ENCODE measurements at regions not wholly inside any gene's neighbourhood (a gene's known extent, or its start where the extent isn't known, plus 50 kb on each side); places are given as distances from the start of the nearest gene placed in this dataset.

DNA sequence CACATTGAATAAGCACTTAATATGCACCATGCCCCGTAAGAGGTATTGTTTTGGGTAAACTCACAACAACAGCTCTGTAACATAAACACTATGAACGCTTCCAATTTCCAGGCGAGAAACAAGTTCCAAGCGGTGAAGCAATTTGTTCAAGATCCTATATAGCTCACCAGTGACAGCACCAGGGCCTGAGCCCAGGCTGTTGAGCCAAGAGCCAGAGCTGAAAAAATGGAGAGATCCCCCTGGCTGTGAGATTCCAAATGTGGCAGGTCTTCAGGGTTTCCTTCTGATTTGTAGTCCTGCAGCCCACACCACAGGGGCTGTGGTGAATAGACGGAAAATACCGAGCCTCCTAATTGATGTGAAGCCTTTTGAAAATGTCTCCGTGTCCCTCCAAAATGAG, 268.0 kb upstream of the KIRREL3 start:
- WGBS, 10 experiments = 13 to 90% (median 83%) methylated on average over 1 to 7 of the region's 7 CpGs; no CpG with 5 or more reads in 1 of the 10 experiments
- in situ Hi-C loops (cut with MboI; ENCODE audit: low pct_unique_long_range_greater_than_20kb in 2 of 9, low sequenced_read_pairs in 9 of 9, unreplicated experiment in 9 of 9) = no loop called here
- Histone ChIP-seq H3K27ac (no peak overlapping the region), H3K4me3 (no peak overlapping the region), H3K4me1 (replicated peaks in 1 of 2) (no peaks in the 10 kb centered on the region)
- ATAC-seq (replicated peaks in 6 of 8) = no peak

DNA sequence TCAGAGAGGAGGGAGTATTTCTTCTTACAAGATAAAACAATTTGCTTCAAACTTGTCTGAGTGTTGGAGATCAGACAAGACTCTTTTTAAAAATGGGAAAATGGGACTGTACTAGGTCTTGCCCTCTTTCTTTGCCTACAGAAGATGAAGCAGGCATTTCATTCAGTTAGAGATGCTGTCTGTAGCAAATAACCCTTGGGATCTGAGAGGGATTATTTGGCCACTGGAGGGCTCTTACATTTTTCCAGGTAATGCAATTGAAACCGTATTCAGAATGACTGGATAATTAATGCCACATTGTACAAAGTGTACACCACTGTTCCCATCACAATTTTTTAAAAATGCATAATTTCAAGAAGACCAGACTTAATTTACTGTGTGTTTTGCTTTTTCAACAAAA, 258.5 kb upstream of the KIRREL3 start:
- 0 to 100% (median 60%) methylated on average over 1 of the region's 1 CpG; no CpG with 5 or more reads in 3 of the 10 experiments for WGBS, 10 experiments

DNA sequence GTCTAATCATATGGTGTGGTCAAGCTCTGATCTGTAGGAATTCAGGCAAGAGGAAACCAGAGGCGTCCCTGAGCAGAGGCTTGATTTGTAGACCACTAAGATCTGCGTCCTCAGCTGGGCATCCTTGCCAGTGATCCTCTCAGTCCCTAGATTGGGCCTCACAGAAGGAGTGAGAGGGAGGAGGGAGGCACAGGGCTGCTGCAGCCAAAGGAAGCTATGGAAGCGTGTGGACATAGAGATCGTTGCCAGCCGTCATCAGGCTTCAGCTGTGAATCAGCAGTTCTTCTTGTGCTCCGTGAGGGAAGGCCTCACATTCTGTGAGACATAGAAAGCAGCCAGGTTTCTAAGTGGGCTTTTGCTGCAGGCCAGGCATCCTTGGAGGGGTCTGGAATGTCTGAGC, 254.6 kb upstream of the KIRREL3 start:
- no peaks in the 10 kb centered on the region for H3K4me1 ChIP-seq (replicated peaks in 1 of 2)
- 3 to 100% (median 75%) methylated on average over 1 to 5 of the region's 6 CpGs; no CpG with 5 or more reads in 5 of the 10 experiments for WGBS, 10 experiments
- no peak overlapping the region for H3K4me3 ChIP-seq
- peak in 5 of 8 experiments; percentile 20 to 64 (median 52) for ATAC-seq (replicated peaks in 6 of 8)
- in situ Hi-C loops (cut with MboI; ENCODE audit: low pct_unique_long_range_greater_than_20kb in 2 of 9, low sequenced_read_pairs in 9 of 9, unreplicated experiment in 9 of 9) = no loop called here
- no peak overlapping the region for H3K27ac ChIP-seq

More for the DNA sequence above, 258.5 kb upstream of the KIRREL3 start:
- no peak overlapping the region for H3K27ac ChIP-seq
- ATAC-seq (replicated peaks in 6 of 8) = no peak
- H3K4me3 ChIP-seq = no peak overlapping the region
- no peaks in the 10 kb centered on the region for H3K4me1 ChIP-seq (replicated peaks in 1 of 2)
- in situ Hi-C loops (cut with MboI; ENCODE audit: low pct_unique_long_range_greater_than_20kb in 2 of 9, low sequenced_read_pairs in 9 of 9, unreplicated experiment in 9 of 9) = no loop called here

GRCh38 chr11:127252321-127252720, 251.8 kb upstream of the KIRREL3 start:
- in situ Hi-C loops (cut with MboI; ENCODE audit: low pct_unique_long_range_greater_than_20kb in 2 of 9, low sequenced_read_pairs in 9 of 9, unreplicated experiment in 9 of 9) = no loop called here

DNA sequence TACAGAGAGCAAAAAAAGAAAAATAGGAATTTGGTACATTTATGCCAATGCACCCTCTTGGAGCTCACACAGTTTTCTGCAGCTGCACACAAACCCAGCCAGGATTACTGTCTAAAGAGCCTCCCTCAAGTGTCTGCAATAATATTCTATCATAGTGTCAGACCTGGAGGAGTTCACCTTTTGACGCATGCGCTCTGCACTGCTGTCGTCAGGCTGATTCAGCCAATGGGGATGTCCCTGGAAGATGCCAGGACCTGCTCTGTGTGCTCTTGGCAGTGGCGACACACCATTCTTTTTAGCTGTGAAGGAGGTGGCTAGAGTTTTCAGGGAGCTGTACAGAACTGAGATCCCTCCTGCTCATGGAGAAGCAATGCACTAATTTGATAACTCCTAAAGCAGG, 249.0 kb upstream of the KIRREL3 start:
- no peak overlapping the region for H3K27ac ChIP-seq
- no peak overlapping the region for H3K4me3 ChIP-seq
- in situ Hi-C loops (cut with MboI; ENCODE audit: low pct_unique_long_range_greater_than_20kb in 2 of 9, low sequenced_read_pairs in 9 of 9, unreplicated experiment in 9 of 9) = no loop called here
- peak in 2 of 8 experiments; percentile 52 to 70 for ATAC-seq (replicated peaks in 6 of 8)
- peaks cover 0 to 3% of the 10 kb centered on the region in 2 donors for H3K4me1 ChIP-seq (replicated peaks in 1 of 2)
- 66 to 100% (median 95%) methylated on average over 1 to 4 of the region's 4 CpGs; no CpG with 5 or more reads in 4 of the 10 experiments for WGBS, 10 experiments

More at GRCh38 chr11:127252321-127252720, 251.8 kb upstream of the KIRREL3 start:
- WGBS, 10 experiments = 14 to 80% (median 33%) methylated on average over 1 of the region's 3 CpGs; no CpG with 5 or more reads in 6 of the 10 experiments
- H3K4me3 ChIP-seq = no peak overlapping the region
- ATAC-seq (replicated peaks in 6 of 8) = no peak
- H3K4me1 ChIP-seq (replicated peaks in 1 of 2) = no peaks in the 10 kb centered on the region
- H3K27ac ChIP-seq = no peak overlapping the region

GRCh38 chr11:127248476-127248875, 247.9 kb upstream of the KIRREL3 start:
- 33 to 80% (median 64%) methylated on average over 1 to 2 of the region's 3 CpGs; no CpG with 5 or more reads in 4 of the 10 experiments for WGBS, 10 experiments
- H3K27ac ChIP-seq = no peak overlapping the region
- in situ Hi-C loops (cut with MboI; ENCODE audit: low pct_unique_long_range_greater_than_20kb in 2 of 9, low sequenced_read_pairs in 9 of 9, unreplicated experiment in 9 of 9) = no loop called here
- H3K4me3 ChIP-seq = no peak overlapping the region
- ATAC-seq (replicated peaks in 6 of 8) = peak in 2 of 8 experiments; percentile 36 to 59
- H3K4me1 ChIP-seq (replicated peaks in 1 of 2) = peaks cover 6 to 10% of the 10 kb centered on the region in 2 donors

DNA sequence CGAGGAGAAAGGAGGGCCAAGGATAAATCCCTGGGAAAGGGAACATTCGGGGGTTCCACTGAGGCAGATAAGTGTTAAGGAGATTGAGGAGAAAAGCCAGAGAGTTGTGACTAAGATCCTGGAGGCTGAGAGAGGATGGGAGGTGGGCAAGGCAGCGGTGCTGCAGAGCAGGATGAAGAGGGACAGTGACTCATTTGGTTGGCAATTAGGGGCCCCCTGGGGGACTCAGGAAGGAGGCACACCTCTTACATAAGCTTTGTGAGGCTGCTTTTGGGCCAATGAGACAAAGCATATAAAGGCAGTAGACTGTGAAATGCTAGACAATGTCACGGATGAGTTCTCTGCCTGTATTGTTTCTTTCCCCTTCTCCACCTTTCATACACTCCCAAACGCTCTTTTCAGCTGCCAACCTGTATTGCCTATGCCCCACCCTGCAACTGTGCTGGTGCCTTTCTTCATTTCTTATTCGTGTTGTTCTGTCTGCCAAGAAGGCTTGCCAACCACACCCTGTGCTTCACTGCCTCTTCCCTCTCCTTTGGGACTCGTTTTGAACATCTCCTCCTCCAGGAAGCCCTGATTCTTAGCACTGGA, 246.8 kb upstream of the KIRREL3 start:
- ATAC-seq (replicated peaks in 6 of 8) = peak in 5 of 8 experiments; percentile 27 to 46 (median 40)

GRCh38 chr11:127242676-127243075, 242.1 kb upstream of the KIRREL3 start:
- ATAC-seq (replicated peaks in 6 of 8) = peak in 3 of 8 experiments; percentile 9 to 26 (median 26)
- Histone ChIP-seq H3K4me1 (replicated peaks in 1 of 2) (peaks cover 17 to 25% of the 10 kb centered on the region in 2 donors), H3K27ac (no peak overlapping the region), H3K4me3 (no peak overlapping the region)
- WGBS, 10 experiments = 0 to 89% (median 50%) methylated on average over 1 to 2 of the region's 2 CpGs; no CpG with 5 or more reads in 3 of the 10 experiments
- in situ Hi-C loops (cut with MboI; ENCODE audit: low pct_unique_long_range_greater_than_20kb in 2 of 9, low sequenced_read_pairs in 9 of 9, unreplicated experiment in 9 of 9) = no loop called here

More for the DNA sequence above, 246.8 kb upstream of the KIRREL3 start:
- 0 to 100% (median 43%) methylated on average over 1 to 4 of the region's 7 CpGs; no CpG with 5 or more reads in 1 of the 10 experiments for WGBS, 10 experiments
- in situ Hi-C loops (cut with MboI; ENCODE audit: low pct_unique_long_range_greater_than_20kb in 2 of 9, low sequenced_read_pairs in 9 of 9, unreplicated experiment in 9 of 9) = no loop called here
- H3K27ac ChIP-seq = no peak overlapping the region
- peaks cover 17 to 22% of the 10 kb centered on the region in 2 donors for H3K4me1 ChIP-seq (replicated peaks in 1 of 2)
- no peak overlapping the region for H3K4me3 ChIP-seq

DNA sequence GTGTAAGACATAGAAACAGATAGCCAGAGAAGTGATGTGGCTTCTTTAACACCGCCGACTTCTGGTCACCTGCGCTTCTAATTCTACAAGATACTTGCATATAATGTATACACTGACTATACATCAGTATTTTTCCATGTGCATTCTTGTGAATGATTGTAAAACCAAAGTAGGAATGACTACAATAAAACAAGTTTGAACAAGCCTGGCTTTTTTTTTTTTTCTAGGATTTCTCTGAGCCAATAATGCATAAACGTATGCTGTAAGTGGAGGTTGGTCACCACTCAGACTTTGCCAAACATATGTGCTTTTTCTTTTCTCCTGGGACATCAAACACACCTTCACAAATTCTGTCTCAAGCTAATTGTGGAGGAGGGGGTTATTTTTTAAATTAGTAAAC, 237.8 kb upstream of the KIRREL3 start:
- WGBS, 10 experiments = 43 to 100% (median 76%) methylated on average over 1 to 4 of the region's 4 CpGs; no CpG with 5 or more reads in 3 of the 10 experiments
- Histone ChIP-seq H3K4me3 (no peak overlapping the region), H3K4me1 (replicated peaks in 1 of 2) (peaks cover 9 to 16% of the 10 kb centered on the region in 2 donors), H3K27ac (no peak overlapping the region)
- no peak for ATAC-seq (replicated peaks in 6 of 8)
- in situ Hi-C loops (cut with MboI; ENCODE audit: low pct_unique_long_range_greater_than_20kb in 2 of 9, low sequenced_read_pairs in 9 of 9, unreplicated experiment in 9 of 9) = no loop called here

DNA sequence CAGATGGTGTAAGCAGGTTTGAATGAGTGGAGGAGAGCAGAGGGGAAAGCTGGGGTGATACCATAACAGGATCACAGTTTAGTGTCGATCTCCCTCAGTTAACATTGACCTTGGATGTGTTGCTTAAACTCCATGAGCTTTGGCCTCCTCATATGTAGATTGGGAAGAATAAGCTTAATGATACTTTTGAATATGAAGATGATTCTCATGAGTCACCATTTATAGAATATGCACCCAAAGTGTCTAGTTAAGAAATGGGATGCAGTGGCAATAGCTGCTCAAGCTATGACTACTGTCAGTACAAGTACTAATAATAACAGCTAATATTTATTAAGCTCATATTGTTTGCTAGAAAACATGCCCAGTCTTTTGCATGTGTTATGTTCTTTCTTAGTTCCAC, 236.2 kb upstream of the KIRREL3 start:
- ATAC-seq (replicated peaks in 6 of 8) = peak in 2 of 8 experiments; percentile 62 to 76
- 0 to 83% (median 44%) methylated on average over 1 of the region's 1 CpG; no CpG with 5 or more reads in 4 of the 10 experiments for WGBS, 10 experiments
- Histone ChIP-seq H3K4me3 (no peak overlapping the region), H3K4me1 (replicated peaks in 1 of 2) (peaks cover 0 to 3% of the 10 kb centered on the region in 2 donors), H3K27ac (no peak overlapping the region)
- in situ Hi-C loops (cut with MboI; ENCODE audit: low pct_unique_long_range_greater_than_20kb in 2 of 9, low sequenced_read_pairs in 9 of 9, unreplicated experiment in 9 of 9) = no loop called here

DNA sequence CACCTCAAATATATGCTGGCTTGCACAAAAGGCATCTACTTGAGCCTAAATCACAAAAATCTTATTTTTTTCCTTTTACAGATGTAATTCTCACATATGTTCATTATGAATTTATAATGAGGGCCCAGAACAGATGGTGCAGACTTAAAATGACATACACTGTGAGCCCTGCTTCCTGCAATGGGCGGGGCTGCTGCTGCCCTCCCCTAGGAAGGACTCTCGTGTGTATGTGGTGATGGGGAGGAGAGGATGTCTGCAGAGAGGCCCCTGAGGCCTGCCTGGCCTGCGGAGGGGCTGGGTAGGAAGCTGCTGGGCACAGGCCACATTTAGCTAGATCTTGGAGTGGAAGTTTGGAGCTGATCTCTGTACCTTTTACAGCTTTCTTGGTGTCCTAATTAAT, 233.4 kb upstream of the KIRREL3 start:
- peaks cover 0 to 3% of the 10 kb centered on the region in 2 donors for H3K4me1 ChIP-seq (replicated peaks in 1 of 2)
- ATAC-seq (replicated peaks in 6 of 8) = peak in 6 of 8 experiments; percentile 17 to 90 (median 64)
- no peak overlapping the region for H3K4me3 ChIP-seq
- in situ Hi-C loops (cut with MboI; ENCODE audit: low pct_unique_long_range_greater_than_20kb in 2 of 9, low sequenced_read_pairs in 9 of 9, unreplicated experiment in 9 of 9) = no loop called here
- WGBS, 10 experiments = 0 to 100% (median 0%) methylated on average over 1 to 2 of the region's 3 CpGs; no CpG with 5 or more reads in 5 of the 10 experiments
- H3K27ac ChIP-seq = no peak overlapping the region

- Histone ChIP-seq H3K27ac (no peak overlapping the region), H3K4me1 (replicated peaks in 1 of 2) (peaks cover 0 to 3% of the 10 kb centered on the region in 2 donors), H3K4me3 (no peak overlapping the region)
- no peak for ATAC-seq (replicated peaks in 6 of 8)
- 9 to 97% (median 73%) methylated on average over 1 to 3 of the region's 3 CpGs for WGBS, 10 experiments
- in situ Hi-C loops (cut with MboI; ENCODE audit: low pct_unique_long_range_greater_than_20kb in 2 of 9, low sequenced_read_pairs in 9 of 9, unreplicated experiment in 9 of 9) = no loop called here
These were observed 229.8 kb upstream of the KIRREL3 start for GRCh38 chr11:127230392-127230791.

GRCh38 chr11:127226949-127227348, 226.4 kb upstream of the KIRREL3 start:
- WGBS, 10 experiments = 0 to 86% (median 69%) methylated on average over 1 to 2 of the region's 2 CpGs
- H3K4me1 ChIP-seq (replicated peaks in 1 of 2) = no peaks in the 10 kb centered on the region
- in situ Hi-C loops (cut with MboI; ENCODE audit: low pct_unique_long_range_greater_than_20kb in 2 of 9, low sequenced_read_pairs in 9 of 9, unreplicated experiment in 9 of 9) = no loop called here
- peak in 4 of 8 experiments; percentile 26 to 98 (median 72) for ATAC-seq (replicated peaks in 6 of 8)
- no peak overlapping the region for H3K27ac ChIP-seq
- H3K4me3 ChIP-seq = no peak overlapping the region
